GM18870 (cell line): ENCODE measurements at regions not wholly inside any gene's neighbourhood (a gene's known extent, or its start where the extent isn't known, plus 50 kb on each side); places are given as distances from the start of the nearest gene placed in this dataset.

Experiments used
- ATAC-seq: cut with Tn5 transposase; IDR thresholded peaks from one replicate; pipeline ENCODE4 v1.9.1; 2021; ENCODE audit warnings: moderate library complexity; ENCODE audit not compliant: unreplicated experiment

- no peak for ATAC-seq
Measured at GRCh38 chr2:129877795-129878775, 101.4 kb upstream of the RAB6C start.

- no peak for ATAC-seq
Measured at GRCh38 chr2:129879614-129880180, 99.8 kb upstream of the RAB6C start.

- no peak for ATAC-seq
Measured at GRCh38 chr2:129880309-129880708, 99.2 kb upstream of the RAB6C start.

- no peak for ATAC-seq
Measured at GRCh38 chr2:129880971-129881370, 98.5 kb upstream of the RAB6C start.

- no peak for ATAC-seq
Measured at GRCh38 chr2:129881786-129882396, 97.6 kb upstream of the RAB6C start.

GRCh38 chr2:129882476-129882875 lies 97.0 kb upstream of the RAB6C start:
- ATAC-seq: no peak

- ATAC-seq: no peak
Measured at GRCh38 chr2:129883121-129883520, 96.3 kb upstream of the RAB6C start.

GRCh38 chr2:129884221-129884786 lies 95.2 kb upstream of the RAB6C start:
- ATAC-seq: no peak

GRCh38 chr2:129885735-129886134 lies 93.7 kb upstream of the RAB6C start:
- no peak for ATAC-seq

GRCh38 chr2:129887688-129888266 lies 91.7 kb upstream of the RAB6C start:
- no peak for ATAC-seq

GRCh38 chr2:129888461-129888860 lies 91.0 kb upstream of the RAB6C start:
- no peak for ATAC-seq

- no peak for ATAC-seq
Measured at GRCh38 chr2:129888896-129889295, 90.6 kb upstream of the RAB6C start.

- ATAC-seq: no peak
Measured at GRCh38 chr2:129891341-129892320, 87.8 kb upstream of the RAB6C start.

GRCh38 chr2:129892360-129892759 lies 87.1 kb upstream of the RAB6C start:
- no peak for ATAC-seq

GRCh38 chr2:129892773-129893172 lies 86.7 kb upstream of the RAB6C start:
- no peak for ATAC-seq

GRCh38 chr2:129893244-129893643 lies 86.2 kb upstream of the RAB6C start:
- no peak for ATAC-seq

- no peak for ATAC-seq
Measured at GRCh38 chr2:129894616-129895015, 84.8 kb upstream of the RAB6C start.

- ATAC-seq: no peak
Measured at GRCh38 chr2:129895061-129895460, 84.4 kb upstream of the RAB6C start.

- ATAC-seq: no peak
Measured at GRCh38 chr2:129895526-129896082, 83.9 kb upstream of the RAB6C start.
